GM23248 (cell line): ENCODE measurements at regions not wholly inside any gene's neighbourhood (a gene's known extent, or its start where the extent isn't known, plus 50 kb on each side); places are given as distances from the start of the nearest gene placed in this dataset.

Experiments used
- EZH2 ChIP-seq: fragments of 200-600 bp; sonication (generic); IDR thresholded peaks from 2 replicates; pipeline ENCODE4 v1.6.1; 2018; ENCODE audit warnings: antibody characterized with exemption, mild to moderate bottlenecking; ENCODE audit not compliant: insufficient read depth, poor library complexity, severe bottlenecking
- EZH2phosphoT487 ChIP-seq: fragments of 200-600 bp; sonication (generic); IDR thresholded peaks from 2 replicates; pipeline ENCODE4 v1.6.1; 2018; ENCODE audit warnings: antibody characterized with exemption, moderate library complexity, mild to moderate bottlenecking, low read depth; ENCODE audit not compliant: insufficient read depth

- TF ChIP-seq EZH2phosphoT487 (no peak), EZH2 (no peak)
These were observed 132.3 kb downstream of the APIP start for GRCh38 chr11:34783816-34784317.
